ENCODE measurements at regions not wholly inside any gene's neighbourhood (a gene's known extent, or its start where the extent isn't known, plus 50 kb on each side); places are given as distances from the start of the nearest gene placed in this dataset.

GRCh38 chr17:14777291-14777690 is 476.4 kb downstream of the HS3ST3B1 start:
- Histone ChIP-seq H3K9me3 (replicated peaks; ENCODE audit: low read length) (no peaks in the 10 kb centered on the region), H3K9ac (ENCODE audit: low read depth, low read length) (no peak overlapping the region), H3K36me3 (ENCODE audit: insufficient read depth, low read length) (no peaks in the 10 kb centered on the region)

GRCh38 chr17:14776791-14777190 is 475.9 kb downstream of the HS3ST3B1 start:
- H3K4me1 ChIP-seq (ENCODE audit: control insufficient read depth, insufficient read depth, low read length), result peaks cover 33% of the 10 kb centered on the region
- no peak overlapping the region for H3K9ac ChIP-seq (ENCODE audit: low read depth, low read length)
- no peaks in the 10 kb centered on the region for H3K27me3 ChIP-seq (ENCODE audit: control insufficient read depth, insufficient read depth, low read length)

More at GRCh38 chr17:14777291-14777690, 476.4 kb downstream of the HS3ST3B1 start:
- Histone ChIP-seq H3K4me2 (ENCODE audit: low read length) (no peak overlapping the region), H3K4me1 (ENCODE audit: control insufficient read depth, insufficient read depth, low read length) (peaks cover 33% of the 10 kb centered on the region), H3K4me3 (ENCODE audit: low read length) (no peak overlapping the region), H3K27me3 (ENCODE audit: control insufficient read depth, insufficient read depth, low read length) (no peaks in the 10 kb centered on the region)

GRCh38 chr17:14775731-14776492 is 475.0 kb downstream of the HS3ST3B1 start:
- Histone ChIP-seq H3K27me3 (ENCODE audit: control insufficient read depth, insufficient read depth, low read length) (no peaks in the 10 kb centered on the region), H3K4me3 (ENCODE audit: low read length) (peak overlapping the region; percentile 56), H3K4me1 (ENCODE audit: control insufficient read depth, insufficient read depth, low read length) (peaks cover 33% of the 10 kb centered on the region), H3K36me3 (ENCODE audit: insufficient read depth, low read length) (no peaks in the 10 kb centered on the region), H3K9ac (ENCODE audit: low read depth, low read length) (peak overlapping the region; percentile 60), H3K9me3 (replicated peaks; ENCODE audit: low read length) (no peaks in the 10 kb centered on the region), H3K4me2 (ENCODE audit: low read length) (peak overlapping the region; percentile 77)

More at GRCh38 chr17:14776791-14777190, 475.9 kb downstream of the HS3ST3B1 start:
- Histone ChIP-seq H3K4me3 (ENCODE audit: low read length) (peak overlapping the region; percentile 7), H3K4me2 (ENCODE audit: low read length) (peak overlapping the region; percentile 77), H3K9me3 (replicated peaks; ENCODE audit: low read length) (no peaks in the 10 kb centered on the region), H3K36me3 (ENCODE audit: insufficient read depth, low read length) (no peaks in the 10 kb centered on the region)

- H3K4me3 ChIP-seq (ENCODE audit: low read length), result no peak overlapping the region
- no peaks in the 10 kb centered on the region for H3K36me3 ChIP-seq (ENCODE audit: insufficient read depth, low read length)
- H3K4me2 ChIP-seq (ENCODE audit: low read length), result no peak overlapping the region
- H3K27me3 ChIP-seq (ENCODE audit: control insufficient read depth, insufficient read depth, low read length), result no peaks in the 10 kb centered on the region
- peaks cover 33% of the 10 kb centered on the region for H3K4me1 ChIP-seq (ENCODE audit: control insufficient read depth, insufficient read depth, low read length)
- no peak overlapping the region for H3K9ac ChIP-seq (ENCODE audit: low read depth, low read length)
- no peaks in the 10 kb centered on the region for H3K9me3 ChIP-seq (replicated peaks; ENCODE audit: low read length)
Measured at GRCh38 chr17:14774774-14775173, 473.9 kb downstream of the HS3ST3B1 start.

GRCh38 chr17:14772776-14773175 is 471.9 kb downstream of the HS3ST3B1 start:
- peaks cover 32% of the 10 kb centered on the region for H3K4me1 ChIP-seq (ENCODE audit: control insufficient read depth, insufficient read depth, low read length)
- no peak overlapping the region for H3K4me3 ChIP-seq (ENCODE audit: low read length)
- no peaks in the 10 kb centered on the region for H3K36me3 ChIP-seq (ENCODE audit: insufficient read depth, low read length)
- no peak overlapping the region for H3K4me2 ChIP-seq (ENCODE audit: low read length)
- H3K27me3 ChIP-seq (ENCODE audit: control insufficient read depth, insufficient read depth, low read length), result no peaks in the 10 kb centered on the region
- no peaks in the 10 kb centered on the region for H3K9me3 ChIP-seq (replicated peaks; ENCODE audit: low read length)
- H3K9ac ChIP-seq (ENCODE audit: low read depth, low read length), result no peak overlapping the region

GRCh38 chr17:14771543-14771942 is 470.7 kb downstream of the HS3ST3B1 start:
- Histone ChIP-seq H3K36me3 (ENCODE audit: insufficient read depth, low read length) (no peaks in the 10 kb centered on the region), H3K4me2 (ENCODE audit: low read length) (no peak overlapping the region), H3K9ac (ENCODE audit: low read depth, low read length) (no peak overlapping the region), H3K4me3 (ENCODE audit: low read length) (no peak overlapping the region), H3K27me3 (ENCODE audit: control insufficient read depth, insufficient read depth, low read length) (no peaks in the 10 kb centered on the region), H3K9me3 (replicated peaks; ENCODE audit: low read length) (no peaks in the 10 kb centered on the region), H3K4me1 (ENCODE audit: control insufficient read depth, insufficient read depth, low read length) (peaks cover 20% of the 10 kb centered on the region)

- Histone ChIP-seq H3K4me3 (ENCODE audit: low read length) (no peak overlapping the region), H3K9me3 (replicated peaks; ENCODE audit: low read length) (no peaks in the 10 kb centered on the region), H3K27me3 (ENCODE audit: control insufficient read depth, insufficient read depth, low read length) (no peaks in the 10 kb centered on the region), H3K4me1 (ENCODE audit: control insufficient read depth, insufficient read depth, low read length) (no peaks in the 10 kb centered on the region), H3K36me3 (ENCODE audit: insufficient read depth, low read length) (no peaks in the 10 kb centered on the region), H3K9ac (ENCODE audit: low read depth, low read length) (no peak overlapping the region), H3K4me2 (ENCODE audit: low read length) (no peak overlapping the region)
Measured at GRCh38 chr17:14768923-14769322, 468.0 kb downstream of the HS3ST3B1 start.

- Histone ChIP-seq H3K36me3 (ENCODE audit: insufficient read depth, low read length) (no peaks in the 10 kb centered on the region), H3K4me1 (ENCODE audit: control insufficient read depth, insufficient read depth, low read length) (no peaks in the 10 kb centered on the region), H3K9me3 (replicated peaks; ENCODE audit: low read length) (no peaks in the 10 kb centered on the region), H3K4me3 (ENCODE audit: low read length) (no peak overlapping the region), H3K9ac (ENCODE audit: low read depth, low read length) (no peak overlapping the region), H3K27me3 (ENCODE audit: control insufficient read depth, insufficient read depth, low read length) (no peaks in the 10 kb centered on the region), H3K4me2 (ENCODE audit: low read length) (no peak overlapping the region)
Measured at GRCh38 chr17:14762736-14763479, 462.0 kb downstream of the HS3ST3B1 start.

GRCh38 chr17:14760719-14761411 is 460.0 kb downstream of the HS3ST3B1 start:
- Histone ChIP-seq H3K4me2 (ENCODE audit: low read length) (no peak overlapping the region), H3K4me3 (ENCODE audit: low read length) (no peak overlapping the region), H3K4me1 (ENCODE audit: control insufficient read depth, insufficient read depth, low read length) (no peaks in the 10 kb centered on the region), H3K9me3 (replicated peaks; ENCODE audit: low read length) (no peaks in the 10 kb centered on the region), H3K27me3 (ENCODE audit: control insufficient read depth, insufficient read depth, low read length) (no peaks in the 10 kb centered on the region), H3K36me3 (ENCODE audit: insufficient read depth, low read length) (no peaks in the 10 kb centered on the region), H3K9ac (ENCODE audit: low read depth, low read length) (no peak overlapping the region)

GRCh38 chr17:14760212-14760611 is 459.3 kb downstream of the HS3ST3B1 start:
- no peaks in the 10 kb centered on the region for H3K36me3 ChIP-seq (ENCODE audit: insufficient read depth, low read length)
- H3K9me3 ChIP-seq (replicated peaks; ENCODE audit: low read length), result no peaks in the 10 kb centered on the region
- H3K9ac ChIP-seq (ENCODE audit: low read depth, low read length), result no peak overlapping the region
- no peaks in the 10 kb centered on the region for H3K27me3 ChIP-seq (ENCODE audit: control insufficient read depth, insufficient read depth, low read length)
- no peak overlapping the region for H3K4me3 ChIP-seq (ENCODE audit: low read length)
- H3K4me2 ChIP-seq (ENCODE audit: low read length), result no peak overlapping the region
- H3K4me1 ChIP-seq (ENCODE audit: control insufficient read depth, insufficient read depth, low read length), result no peaks in the 10 kb centered on the region

GRCh38 chr17:14759325-14759724 is 458.4 kb downstream of the HS3ST3B1 start:
- H3K27me3 ChIP-seq (ENCODE audit: control insufficient read depth, insufficient read depth, low read length), result no peaks in the 10 kb centered on the region
- H3K9ac ChIP-seq (ENCODE audit: low read depth, low read length), result no peak overlapping the region
- H3K9me3 ChIP-seq (replicated peaks; ENCODE audit: low read length), result no peaks in the 10 kb centered on the region
- no peak overlapping the region for H3K4me2 ChIP-seq (ENCODE audit: low read length)
- H3K4me3 ChIP-seq (ENCODE audit: low read length), result no peak overlapping the region
- H3K4me1 ChIP-seq (ENCODE audit: control insufficient read depth, insufficient read depth, low read length), result peaks cover 5% of the 10 kb centered on the region
- H3K36me3 ChIP-seq (ENCODE audit: insufficient read depth, low read length), result no peaks in the 10 kb centered on the region

All from skeletal muscle satellite cell (primary cell).